ENCODE measurements at regions not wholly inside any gene's neighbourhood (a gene's known extent, or its start where the extent isn't known, plus 50 kb on each side); places are given as distances from the start of the nearest gene placed in this dataset.

DNA sequence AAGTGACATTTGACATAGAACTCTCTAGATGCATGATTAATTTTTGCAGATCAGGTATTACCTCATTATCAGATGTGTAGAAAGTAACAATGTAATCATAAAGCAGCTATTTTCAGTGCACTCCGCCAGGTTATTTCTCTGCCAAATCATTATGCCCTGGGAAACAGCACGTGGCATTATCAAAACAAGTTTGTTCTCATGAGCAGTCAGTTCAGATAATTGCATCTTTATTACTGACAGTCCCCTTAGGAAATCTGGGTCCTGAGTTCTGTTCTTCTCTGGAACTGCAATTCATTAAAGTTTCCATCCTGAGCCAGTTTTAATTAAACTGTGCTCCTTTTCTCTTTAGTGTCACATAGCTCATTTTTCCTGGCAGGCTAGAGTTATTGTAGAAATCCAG lies 94.7 kb upstream of the KRR1 start:
- no peak for TF ChIP-seq POLR2A (IDR thresholded peaks at IDR 0.05)
- TF ChIP-seq, protein P1, sequence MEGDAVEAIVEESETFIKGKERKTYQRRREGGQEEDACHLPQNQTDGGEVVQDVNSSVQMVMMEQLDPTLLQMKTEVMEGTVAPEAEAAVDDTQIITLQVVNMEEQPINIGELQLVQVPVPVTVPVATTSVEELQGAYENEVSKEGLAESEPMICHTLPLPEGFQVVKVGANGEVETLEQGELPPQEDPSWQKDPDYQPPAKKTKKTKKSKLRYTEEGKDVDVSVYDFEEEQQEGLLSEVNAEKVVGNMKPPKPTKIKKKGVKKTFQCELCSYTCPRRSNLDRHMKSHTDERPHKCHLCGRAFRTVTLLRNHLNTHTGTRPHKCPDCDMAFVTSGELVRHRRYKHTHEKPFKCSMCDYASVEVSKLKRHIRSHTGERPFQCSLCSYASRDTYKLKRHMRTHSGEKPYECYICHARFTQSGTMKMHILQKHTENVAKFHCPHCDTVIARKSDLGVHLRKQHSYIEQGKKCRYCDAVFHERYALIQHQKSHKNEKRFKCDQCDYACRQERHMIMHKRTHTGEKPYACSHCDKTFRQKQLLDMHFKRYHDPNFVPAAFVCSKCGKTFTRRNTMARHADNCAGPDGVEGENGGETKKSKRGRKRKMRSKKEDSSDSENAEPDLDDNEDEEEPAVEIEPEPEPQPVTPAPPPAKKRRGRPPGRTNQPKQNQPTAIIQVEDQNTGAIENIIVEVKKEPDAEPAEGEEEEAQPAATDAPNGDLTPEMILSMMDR (IDR thresholded peaks at IDR 0.05), result no peak

Measured in heart left ventricle (tissue), 13 donors.